HG03520 (cell line): ENCODE measurements at regions not wholly inside any gene's neighbourhood (a gene's known extent, or its start where the extent isn't known, plus 50 kb on each side); places are given as distances from the start of the nearest gene placed in this dataset.
"Not testable (repeated sequence)": the region's sequence is repeated elsewhere in the genome, so short reads cannot be mapped to it uniquely, and the experiment has no call there.

Source experiments
- ATAC-seq: cut with Tn5 transposase; IDR thresholded peaks from one replicate; pipeline ENCODE4 v1.9.1; 2021; ENCODE audit warnings: mild to moderate bottlenecking, moderate library complexity; ENCODE audit not compliant: unreplicated experiment

DNA sequence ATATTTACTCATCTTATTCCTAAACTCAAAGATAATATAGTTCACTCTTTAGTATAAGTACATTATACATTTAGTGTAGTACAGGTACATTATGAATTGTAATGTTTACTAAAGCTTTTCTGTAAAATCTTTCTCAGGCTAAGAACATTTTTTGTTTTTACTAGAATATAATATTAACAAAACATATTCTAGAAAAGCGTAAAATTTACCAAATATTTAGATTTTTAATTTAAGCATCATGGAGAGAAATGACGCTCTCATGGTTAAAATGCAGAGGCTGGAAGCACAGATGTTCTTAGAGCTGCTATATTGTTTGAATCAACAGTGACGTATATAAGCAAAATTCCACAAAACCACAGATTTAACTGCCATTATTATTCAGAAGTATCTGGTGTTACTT is 54.7 kb upstream of the NBPF15 start:
- ATAC-seq = not testable (repeated sequence)

DNA sequence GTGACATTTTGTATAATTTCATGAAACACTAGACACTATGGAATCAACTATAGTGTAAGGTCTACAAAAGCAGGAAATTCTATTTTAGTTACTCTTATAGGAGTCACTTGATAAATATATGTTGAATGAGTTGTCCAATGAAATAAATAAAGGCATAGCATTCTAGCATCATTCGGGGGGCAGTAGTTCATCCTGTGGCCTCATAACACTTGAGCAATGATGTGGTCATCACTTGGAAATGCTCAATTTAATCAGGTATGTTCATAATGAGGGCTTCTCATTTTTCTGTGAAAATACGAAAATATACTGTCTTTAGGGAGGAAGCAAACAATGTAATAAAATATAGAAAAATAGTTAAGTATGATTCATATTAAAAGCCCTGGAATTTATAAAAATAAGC is 55.4 kb upstream of the NBPF15 start:
- ATAC-seq = not testable (repeated sequence)

DNA sequence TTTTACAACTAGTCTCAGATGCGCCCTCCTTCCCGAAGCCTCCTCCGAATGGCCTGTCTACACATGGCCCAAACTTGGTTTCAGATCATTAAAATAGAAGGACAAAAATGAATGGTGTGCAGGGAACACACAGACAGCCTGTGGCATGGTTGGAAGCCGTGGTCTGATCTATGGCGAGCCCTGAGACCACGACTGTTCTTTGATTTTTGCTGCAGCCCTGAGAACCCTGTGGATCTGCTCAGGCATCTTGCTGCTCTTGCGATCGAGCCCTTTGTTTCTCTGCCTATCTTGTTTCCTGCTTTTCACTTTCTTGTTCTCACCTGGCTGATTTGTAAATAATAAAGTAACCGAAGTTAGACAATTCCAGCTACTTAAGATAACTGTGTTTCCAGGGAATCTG is 57.0 kb upstream of the NBPF15 start:
- ATAC-seq = not testable (repeated sequence)

DNA sequence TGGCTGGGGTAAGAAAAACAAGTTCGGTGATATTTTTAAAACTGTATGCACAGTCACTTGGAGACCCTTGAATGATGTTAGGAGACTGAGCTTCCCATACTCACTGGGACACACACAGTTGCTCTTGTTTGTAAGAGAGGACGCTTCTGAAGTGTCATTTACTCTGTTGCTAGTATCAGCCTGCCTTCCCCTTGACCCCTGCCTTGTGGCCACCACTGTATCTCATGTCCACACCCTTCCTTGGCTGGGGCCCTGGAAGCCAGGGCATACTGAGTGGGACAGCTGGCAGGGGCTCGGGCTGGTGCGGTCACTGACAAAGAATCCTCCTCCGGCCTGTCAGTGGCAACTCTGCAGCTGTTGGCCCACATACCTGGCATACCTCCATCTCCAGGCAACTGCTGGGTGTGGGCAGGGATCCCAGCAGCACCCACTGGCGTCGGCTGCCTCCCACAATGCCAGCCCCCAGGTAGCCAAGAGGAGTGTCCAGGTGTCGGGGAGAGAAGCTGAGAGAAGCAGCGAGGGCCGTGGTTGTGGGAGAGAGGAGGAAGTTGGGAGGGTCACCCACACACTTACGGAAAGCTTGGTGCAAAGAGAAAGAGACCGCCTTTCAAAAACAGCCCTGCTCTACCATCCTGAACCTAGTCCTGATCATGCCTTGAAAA is 58.2 kb upstream of the NBPF15 start:
- ATAC-seq = not testable (repeated sequence)

DNA sequence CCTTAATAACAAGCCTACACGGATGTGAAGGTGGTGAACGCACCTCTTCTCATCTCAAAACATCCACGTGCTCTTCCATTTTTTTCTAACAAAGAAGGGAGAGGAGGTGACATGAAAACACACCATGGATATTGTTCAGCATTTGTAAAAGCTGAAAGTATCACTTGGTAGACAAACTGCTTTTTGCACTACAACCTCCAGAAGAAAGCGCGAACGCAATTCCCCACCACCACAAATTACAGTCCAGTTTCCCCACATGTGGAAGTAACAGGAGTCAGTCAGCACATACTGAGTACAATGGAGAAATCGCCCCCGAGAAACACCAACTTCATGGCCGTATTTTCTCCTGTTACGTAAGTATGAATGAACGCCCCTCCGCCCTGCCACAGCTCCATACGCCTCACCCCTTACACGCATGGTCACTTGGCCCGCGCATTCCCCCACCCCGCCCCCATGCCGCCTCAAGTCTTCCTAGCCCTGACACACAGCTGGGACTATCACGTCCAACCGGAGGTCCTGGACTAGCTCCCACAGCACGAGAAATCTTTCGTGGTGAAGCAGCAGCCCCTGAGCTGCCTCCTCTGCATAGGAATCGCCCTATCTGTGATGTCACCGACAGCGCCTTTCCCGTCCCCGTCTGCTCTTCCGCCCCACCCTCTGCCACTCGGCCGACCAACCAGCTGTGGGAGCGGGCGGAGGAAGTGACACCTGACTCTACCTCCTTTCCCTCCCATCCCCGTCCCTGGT is 62.4 kb upstream of the NBPF15 start:
- peak; percentile 83 for ATAC-seq

DNA sequence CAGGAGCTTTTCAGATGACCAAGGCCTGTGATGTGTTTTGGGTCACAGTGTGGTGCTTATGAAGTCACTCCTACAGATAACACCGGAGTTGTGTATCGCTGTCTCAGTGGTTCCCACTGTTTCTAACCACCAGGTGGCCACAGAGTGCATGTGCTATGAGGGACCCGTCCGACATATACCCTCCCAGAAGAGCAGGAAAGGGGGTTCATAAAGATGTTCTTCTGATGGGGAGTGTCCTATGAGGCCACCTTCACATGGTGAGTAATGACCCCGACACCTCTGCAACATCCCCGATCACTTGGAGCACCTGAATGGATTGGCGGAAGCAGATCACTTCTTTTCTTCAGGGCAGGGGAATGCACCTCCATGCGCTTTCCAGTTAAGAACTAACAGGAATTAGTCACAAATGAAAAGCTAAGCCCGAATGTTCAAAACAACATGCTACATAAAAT is 60.5 kb upstream of the PPIAL4F start:
- ATAC-seq = not testable (repeated sequence)

DNA sequence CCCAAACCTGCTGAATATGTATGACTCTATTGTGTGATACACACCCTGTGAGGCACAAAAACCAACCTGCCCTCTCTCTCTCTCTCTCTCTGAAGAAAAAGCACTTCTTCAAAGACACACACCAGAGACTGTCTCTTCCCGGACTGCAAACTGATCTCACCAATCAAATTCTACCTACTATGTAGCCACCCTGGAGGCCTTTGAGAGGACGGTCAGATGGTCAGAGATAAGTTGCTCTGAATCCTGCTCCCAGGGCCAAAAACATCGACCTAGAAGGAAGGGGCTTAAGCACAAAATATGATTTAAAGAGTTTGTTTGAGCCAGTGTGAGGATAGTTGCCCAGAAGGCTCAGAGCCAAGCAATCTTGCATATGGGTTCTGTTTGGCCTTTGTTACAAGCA is 59.2 kb upstream of the PPIAL4F start:
- ATAC-seq = not testable (repeated sequence)

DNA sequence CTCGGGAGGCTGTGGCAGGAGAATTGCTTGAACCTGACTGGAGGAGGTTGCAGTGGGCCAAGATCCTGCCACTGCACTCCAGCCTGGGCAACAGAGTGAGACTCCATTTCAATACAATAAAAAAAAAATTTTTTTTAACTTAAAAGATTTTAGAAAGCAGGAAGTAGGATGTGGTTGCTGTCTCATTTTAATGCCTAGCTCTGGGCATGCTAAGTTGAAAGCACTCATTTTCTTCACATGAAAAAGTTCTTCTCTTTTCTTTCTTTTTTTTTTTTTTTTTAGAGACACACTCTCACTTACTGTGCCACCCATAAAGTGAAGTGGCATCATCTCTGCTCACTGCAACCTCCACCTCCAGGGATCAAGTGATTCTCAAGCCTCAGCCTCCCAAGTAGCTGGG is 58.4 kb upstream of the PPIAL4F start:
- not testable (repeated sequence) for ATAC-seq

DNA sequence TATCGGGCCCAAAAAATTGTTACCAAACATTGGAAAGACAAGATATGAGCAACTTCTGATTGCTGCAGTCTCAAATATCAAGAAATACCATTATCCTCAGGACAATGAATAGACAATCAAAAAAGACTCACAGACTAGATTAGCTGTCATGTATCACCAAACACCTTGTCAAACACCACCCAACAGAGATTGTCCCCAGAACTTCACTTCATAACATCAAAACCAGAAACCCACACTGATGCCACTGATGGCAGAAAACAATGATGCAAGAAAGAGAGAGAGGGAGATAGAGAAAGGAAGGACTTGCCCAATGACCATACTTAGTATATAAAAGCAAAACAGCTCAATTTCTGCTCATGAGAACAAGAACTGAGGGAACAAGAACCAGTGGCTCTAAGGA is 56.0 kb upstream of the PPIAL4F start:
- not testable (repeated sequence) for ATAC-seq

DNA sequence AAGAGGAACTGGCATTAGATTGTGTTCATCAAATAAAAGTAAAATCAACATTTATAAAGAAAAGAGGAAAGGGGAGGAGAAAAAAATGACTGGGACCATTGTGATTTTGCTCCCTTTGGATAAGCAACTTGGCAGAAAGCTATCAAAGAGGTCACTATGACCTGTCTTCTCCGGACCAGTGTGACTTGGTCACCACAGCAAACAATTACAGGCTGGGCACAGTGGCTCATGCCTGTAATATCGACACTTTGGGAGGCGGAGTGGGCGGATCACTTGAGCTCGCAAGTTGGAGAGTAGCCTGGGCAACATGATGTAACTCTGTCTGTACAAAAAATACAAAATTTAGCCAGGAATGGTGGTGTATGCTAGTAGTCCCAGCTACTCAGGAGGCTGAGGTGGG is 55.5 kb upstream of the PPIAL4F start:
- ATAC-seq = not testable (repeated sequence)

DNA sequence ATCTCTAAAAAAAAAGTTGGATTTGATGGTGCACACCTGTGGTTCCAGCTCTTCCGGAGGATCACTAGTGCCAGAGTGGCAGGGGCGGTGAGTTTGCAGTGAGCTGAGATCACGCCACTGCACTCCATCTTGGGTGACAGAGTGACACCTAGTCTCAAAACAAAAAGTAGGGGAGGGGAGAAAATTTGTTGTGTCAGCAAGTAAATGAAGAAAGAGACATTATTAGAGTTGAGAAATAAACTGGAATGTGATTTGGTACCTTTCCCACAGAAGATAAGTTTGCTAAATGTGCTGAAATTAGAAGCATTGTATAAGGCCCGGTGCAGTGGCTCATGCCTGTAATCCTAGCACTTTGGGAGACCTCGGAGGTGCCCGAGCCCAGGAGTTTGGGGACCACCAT is 54.0 kb upstream of the PPIAL4F start:
- not testable (repeated sequence) for ATAC-seq

DNA sequence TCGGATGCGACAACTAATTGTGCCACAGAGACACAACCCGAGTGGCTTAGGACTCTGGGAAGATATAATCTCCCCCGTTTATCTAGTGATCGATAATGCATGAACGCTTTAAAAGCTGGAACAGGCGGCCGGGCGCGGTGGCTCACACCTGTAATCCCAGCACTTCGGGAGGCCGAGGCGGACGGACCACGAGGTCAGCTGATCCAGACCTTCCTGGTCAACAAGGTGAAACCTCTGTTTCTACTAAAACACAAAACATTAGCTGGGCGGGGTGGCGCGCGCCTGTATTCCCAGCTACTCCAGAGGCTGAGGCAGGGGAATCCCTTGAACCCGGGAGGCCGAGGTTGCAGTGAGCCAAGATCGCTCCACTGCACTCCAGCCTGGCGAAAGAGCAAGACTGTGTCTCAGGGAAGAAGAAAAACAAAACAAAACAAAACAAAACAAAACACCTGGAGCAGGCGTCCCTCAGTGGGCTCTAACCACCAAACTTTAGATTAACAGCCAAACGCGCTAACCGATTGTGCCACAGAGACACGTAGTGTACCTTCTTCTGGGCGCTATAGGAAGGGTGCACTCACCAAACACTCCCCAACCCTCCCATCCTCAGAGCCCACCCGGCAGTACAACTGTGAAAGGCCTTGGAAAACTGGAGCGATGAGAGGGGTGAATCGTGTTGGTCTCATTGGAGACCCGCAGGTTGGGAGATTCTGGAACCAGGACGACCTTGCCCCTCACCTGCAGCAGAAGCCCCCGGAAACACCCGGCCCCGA is 53.3 kb upstream of the PPIAL4F start:
- ATAC-seq = not testable (repeated sequence)
